ENCODE measurements at regions not wholly inside any gene's neighbourhood (a gene's known extent, or its start where the extent isn't known, plus 50 kb on each side); places are given as distances from the start of the nearest gene placed in this dataset.

DNA sequence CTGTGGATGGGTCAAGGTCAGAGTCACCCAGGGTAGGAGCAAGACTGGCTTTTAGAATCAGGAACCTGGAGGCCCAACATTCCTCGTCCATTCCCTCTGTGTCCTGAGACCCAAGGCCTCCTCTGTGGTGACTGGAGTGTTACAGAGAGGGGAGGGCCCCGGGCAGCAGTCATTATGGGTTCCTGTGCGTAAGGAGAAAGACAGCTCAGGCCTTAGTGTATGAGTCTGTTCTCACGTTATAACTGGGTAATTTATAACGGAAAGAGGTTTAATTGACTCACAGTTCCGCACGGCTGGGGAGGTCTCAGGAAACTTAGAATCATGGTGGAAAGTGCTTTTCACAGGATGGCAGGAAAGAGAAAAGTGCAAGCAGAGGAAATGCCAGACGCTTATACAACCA lies 422.3 kb downstream of the TCERG1L start:
- POLR2A ChIA-PET: no interaction called here

DNA sequence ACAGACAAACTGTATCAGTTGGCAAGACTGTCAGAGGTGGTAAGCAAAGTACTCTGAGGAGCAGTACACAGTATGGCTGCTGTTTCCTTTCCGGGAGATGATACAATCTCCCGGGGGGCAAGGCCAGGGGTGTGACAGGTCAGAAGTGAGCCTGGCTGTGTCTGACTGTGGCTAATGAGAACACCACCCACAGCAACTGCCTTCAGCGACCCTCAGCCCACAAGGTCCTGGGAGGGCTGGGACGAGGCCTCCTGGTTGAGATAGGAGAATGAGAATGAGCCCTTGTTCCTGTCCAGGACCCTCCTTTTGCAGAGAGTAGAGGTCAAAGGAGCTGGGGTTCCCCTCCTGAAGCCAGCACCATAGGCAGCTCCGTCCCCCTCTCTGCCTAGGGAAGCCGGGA lies 421.7 kb downstream of the TCERG1L start:
- H3K36me3 ChIP-seq (ENCODE audit: control insufficient read depth, insufficient read depth, low read length): no peaks in the 10 kb centered on the region

More for the DNA sequence above, 422.3 kb downstream of the TCERG1L start:
- intact Hi-C loops (cut with micrococcal nuclease; ENCODE audit: unreplicated experiment) (no loop called here), in situ Hi-C loops (cut with HindIII; ENCODE audit: low pct_unique_long_range_greater_than_20kb, low sequenced_read_pairs) (no loop called here)
- Histone ChIP-seq H3K27ac (ENCODE audit: low read length) (no peak overlapping the region), H3K4me1 (ENCODE audit: control insufficient read depth, insufficient read depth, low read length) (no peaks in the 10 kb centered on the region), H3K4me3 (ENCODE audit: low read depth in 2 of 2, low read length in 2 of 2) (no peak overlapping the region), H3K27me3 (ENCODE audit: control insufficient read depth, insufficient read depth, low read length) (peaks cover 5% of the 10 kb centered on the region), H3K9me3 (ENCODE audit: control insufficient read depth, insufficient read depth, low read depth, low read length) (no peaks in the 10 kb centered on the region), H3K36me3 (ENCODE audit: control insufficient read depth, insufficient read depth, low read length) (no peaks in the 10 kb centered on the region)
- no TSS peak for BruUV-seq (replicated peaks)
- ATAC-seq: no peak
- no peak for DNase-seq (ENCODE audit: low read depth, low spot score)
- no peak for TF ChIP-seq POLR2AphosphoS5 (IDR thresholded peaks at IDR 0.05; ENCODE audit: low read depth, low read length)
- no peak for TF ChIP-seq SIN3A (IDR thresholded peaks at IDR 0.05; ENCODE audit: borderline replicate concordance, insufficient read depth, low read depth, low read length)
- TF ChIP-seq TCF7L2 (IDR thresholded peaks at IDR 0.05; ENCODE audit: low read depth, low read length): no peak
- TF ChIP-seq CTCF (IDR thresholded peaks at IDR 0.05): no peak
- TF ChIP-seq, protein P1, sequence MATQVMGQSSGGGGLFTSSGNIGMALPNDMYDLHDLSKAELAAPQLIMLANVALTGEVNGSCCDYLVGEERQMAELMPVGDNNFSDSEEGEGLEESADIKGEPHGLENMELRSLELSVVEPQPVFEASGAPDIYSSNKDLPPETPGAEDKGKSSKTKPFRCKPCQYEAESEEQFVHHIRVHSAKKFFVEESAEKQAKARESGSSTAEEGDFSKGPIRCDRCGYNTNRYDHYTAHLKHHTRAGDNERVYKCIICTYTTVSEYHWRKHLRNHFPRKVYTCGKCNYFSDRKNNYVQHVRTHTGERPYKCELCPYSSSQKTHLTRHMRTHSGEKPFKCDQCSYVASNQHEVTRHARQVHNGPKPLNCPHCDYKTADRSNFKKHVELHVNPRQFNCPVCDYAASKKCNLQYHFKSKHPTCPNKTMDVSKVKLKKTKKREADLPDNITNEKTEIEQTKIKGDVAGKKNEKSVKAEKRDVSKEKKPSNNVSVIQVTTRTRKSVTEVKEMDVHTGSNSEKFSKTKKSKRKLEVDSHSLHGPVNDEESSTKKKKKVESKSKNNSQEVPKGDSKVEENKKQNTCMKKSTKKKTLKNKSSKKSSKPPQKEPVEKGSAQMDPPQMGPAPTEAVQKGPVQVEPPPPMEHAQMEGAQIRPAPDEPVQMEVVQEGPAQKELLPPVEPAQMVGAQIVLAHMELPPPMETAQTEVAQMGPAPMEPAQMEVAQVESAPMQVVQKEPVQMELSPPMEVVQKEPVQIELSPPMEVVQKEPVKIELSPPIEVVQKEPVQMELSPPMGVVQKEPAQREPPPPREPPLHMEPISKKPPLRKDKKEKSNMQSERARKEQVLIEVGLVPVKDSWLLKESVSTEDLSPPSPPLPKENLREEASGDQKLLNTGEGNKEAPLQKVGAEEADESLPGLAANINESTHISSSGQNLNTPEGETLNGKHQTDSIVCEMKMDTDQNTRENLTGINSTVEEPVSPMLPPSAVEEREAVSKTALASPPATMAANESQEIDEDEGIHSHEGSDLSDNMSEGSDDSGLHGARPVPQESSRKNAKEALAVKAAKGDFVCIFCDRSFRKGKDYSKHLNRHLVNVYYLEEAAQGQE (IDR thresholded peaks at IDR 0.05; ENCODE audit: insufficient read depth in 1 of 2, low read depth in 2 of 2, low read length in 1 of 2): no peak
- CTCF ChIA-PET: no interaction called here

More for the DNA sequence above, 421.7 kb downstream of the TCERG1L start:
- no TSS peak for BruUV-seq (replicated peaks)
- ChIA-PET CTCF (no interaction called here), POLR2A (no interaction called here)
- DNase-seq (ENCODE audit: low read depth, low spot score) (no peak), ATAC-seq (no peak)
- H3K4me3 ChIP-seq (ENCODE audit: low read depth in 2 of 2, low read length in 2 of 2): no peak overlapping the region
- no peak for TF ChIP-seq TCF7L2 (IDR thresholded peaks at IDR 0.05; ENCODE audit: low read depth, low read length)
- TF ChIP-seq, protein P1 (IDR thresholded peaks at IDR 0.05; ENCODE audit: insufficient read depth in 1 of 2, low read depth in 2 of 2, low read length in 1 of 2): no peak
- TF ChIP-seq SIN3A (IDR thresholded peaks at IDR 0.05; ENCODE audit: borderline replicate concordance, insufficient read depth, low read depth, low read length): no peak
- TF ChIP-seq POLR2AphosphoS5 (IDR thresholded peaks at IDR 0.05; ENCODE audit: low read depth, low read length): no peak
- no peak for TF ChIP-seq CTCF (IDR thresholded peaks at IDR 0.05)
- intact Hi-C loops (cut with micrococcal nuclease; ENCODE audit: unreplicated experiment): no loop called here
- H3K27ac ChIP-seq (ENCODE audit: low read length): no peak overlapping the region
- in situ Hi-C loops (cut with HindIII; ENCODE audit: low pct_unique_long_range_greater_than_20kb, low sequenced_read_pairs): no loop called here
- no peaks in the 10 kb centered on the region for H3K4me1 ChIP-seq (ENCODE audit: control insufficient read depth, insufficient read depth, low read length)
- H3K27me3 ChIP-seq (ENCODE audit: control insufficient read depth, insufficient read depth, low read length): peaks cover 5% of the 10 kb centered on the region
- no peaks in the 10 kb centered on the region for H3K9me3 ChIP-seq (ENCODE audit: control insufficient read depth, insufficient read depth, low read depth, low read length)
